ENCODE measurements at regions not wholly inside any gene's neighbourhood (a gene's known extent, or its start where the extent isn't known, plus 50 kb on each side); places are given as distances from the start of the nearest gene placed in this dataset.

DNA sequence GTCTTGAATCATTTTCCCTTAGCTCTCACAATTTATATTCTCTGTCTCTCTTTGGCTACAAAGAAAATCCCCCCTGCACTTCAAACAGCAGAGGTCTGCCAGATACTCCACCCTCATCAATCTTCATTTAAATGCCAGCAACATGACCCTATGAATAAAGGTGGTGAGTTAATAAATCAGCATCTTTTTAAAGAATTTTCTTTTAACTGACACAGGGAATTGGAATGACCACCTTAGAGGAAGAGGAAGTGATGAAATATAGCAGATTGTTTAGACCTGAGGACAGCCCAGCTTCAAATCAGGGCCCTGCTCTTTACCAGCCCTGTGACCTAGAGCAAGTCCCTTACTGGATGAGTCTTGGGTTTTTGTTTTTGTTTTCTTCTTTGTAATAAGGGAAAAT, 223.1 kb upstream of the PAPPA start:
- Histone ChIP-seq H3K9me3 (ENCODE audit: insufficient read depth, low read length, severe bottlenecking) (no peaks in the 10 kb centered on the region), H3K9ac (ENCODE audit: low read depth, low read length) (no peak overlapping the region), H3K27ac (ENCODE audit: low read length) (no peak overlapping the region), H3K4me3 (ENCODE audit: low read depth in 1 of 2, low read length in 2 of 2) (no peak overlapping the region), H3K36me3 (ENCODE audit: insufficient read depth, low read length) (no peaks in the 10 kb centered on the region), H3K27me3 (ENCODE audit: insufficient read depth, low read length, poor library complexity) (no peaks in the 10 kb centered on the region), H3K4me2 (ENCODE audit: insufficient read depth, low read length) (no peak overlapping the region), H2AFZ (ENCODE audit: low read depth, low read length) (no peak overlapping the region), H3K79me2 (ENCODE audit: insufficient read depth, low read length) (no peaks in the 10 kb centered on the region), H4K20me1 (ENCODE audit: insufficient read depth, low read length) (no peaks in the 10 kb centered on the region), H3K4me1 (ENCODE audit: insufficient read depth, low read length) (no peaks in the 10 kb centered on the region)
- TF ChIP-seq EZH2 (IDR thresholded peaks at IDR 0.05; ENCODE audit: borderline replicate concordance, low read depth, low read length, severe bottlenecking) = no peak
- TF ChIP-seq, protein P1, sequence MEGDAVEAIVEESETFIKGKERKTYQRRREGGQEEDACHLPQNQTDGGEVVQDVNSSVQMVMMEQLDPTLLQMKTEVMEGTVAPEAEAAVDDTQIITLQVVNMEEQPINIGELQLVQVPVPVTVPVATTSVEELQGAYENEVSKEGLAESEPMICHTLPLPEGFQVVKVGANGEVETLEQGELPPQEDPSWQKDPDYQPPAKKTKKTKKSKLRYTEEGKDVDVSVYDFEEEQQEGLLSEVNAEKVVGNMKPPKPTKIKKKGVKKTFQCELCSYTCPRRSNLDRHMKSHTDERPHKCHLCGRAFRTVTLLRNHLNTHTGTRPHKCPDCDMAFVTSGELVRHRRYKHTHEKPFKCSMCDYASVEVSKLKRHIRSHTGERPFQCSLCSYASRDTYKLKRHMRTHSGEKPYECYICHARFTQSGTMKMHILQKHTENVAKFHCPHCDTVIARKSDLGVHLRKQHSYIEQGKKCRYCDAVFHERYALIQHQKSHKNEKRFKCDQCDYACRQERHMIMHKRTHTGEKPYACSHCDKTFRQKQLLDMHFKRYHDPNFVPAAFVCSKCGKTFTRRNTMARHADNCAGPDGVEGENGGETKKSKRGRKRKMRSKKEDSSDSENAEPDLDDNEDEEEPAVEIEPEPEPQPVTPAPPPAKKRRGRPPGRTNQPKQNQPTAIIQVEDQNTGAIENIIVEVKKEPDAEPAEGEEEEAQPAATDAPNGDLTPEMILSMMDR (IDR thresholded peaks at IDR 0.05; ENCODE audit: borderline replicate concordance, extremely low read depth, low read length, poor library complexity, severe bottlenecking) = no peak
- ATAC-seq (ENCODE audit: insufficient read depth, low read depth) (no peak), DNase-seq (no peak)

- Histone ChIP-seq H3K4me2 (ENCODE audit: insufficient read depth, low read length) (no peak overlapping the region), H3K79me2 (ENCODE audit: insufficient read depth, low read length) (no peaks in the 10 kb centered on the region), H2AFZ (ENCODE audit: low read depth, low read length) (no peak overlapping the region), H3K4me1 (ENCODE audit: insufficient read depth, low read length) (no peaks in the 10 kb centered on the region), H3K9ac (ENCODE audit: low read depth, low read length) (no peak overlapping the region), H3K9me3 (ENCODE audit: insufficient read depth, low read length, severe bottlenecking) (no peaks in the 10 kb centered on the region), H4K20me1 (ENCODE audit: insufficient read depth, low read length) (no peaks in the 10 kb centered on the region), H3K27me3 (ENCODE audit: insufficient read depth, low read length, poor library complexity) (no peaks in the 10 kb centered on the region), H3K4me3 (ENCODE audit: low read depth in 1 of 2, low read length in 2 of 2) (no peak overlapping the region), H3K36me3 (ENCODE audit: insufficient read depth, low read length) (no peaks in the 10 kb centered on the region), H3K27ac (ENCODE audit: low read length) (no peak overlapping the region)
- TF ChIP-seq EZH2 (IDR thresholded peaks at IDR 0.05; ENCODE audit: borderline replicate concordance, low read depth, low read length, severe bottlenecking) = no peak
- TF ChIP-seq, protein P1 (IDR thresholded peaks at IDR 0.05; ENCODE audit: borderline replicate concordance, extremely low read depth, low read length, poor library complexity, severe bottlenecking) = no peak
- no peak for ATAC-seq (ENCODE audit: insufficient read depth, low read depth)
- no peak for DNase-seq
These were observed 215.1 kb upstream of the PAPPA start for GRCh38 chr9:115938479-115938878.

DNA sequence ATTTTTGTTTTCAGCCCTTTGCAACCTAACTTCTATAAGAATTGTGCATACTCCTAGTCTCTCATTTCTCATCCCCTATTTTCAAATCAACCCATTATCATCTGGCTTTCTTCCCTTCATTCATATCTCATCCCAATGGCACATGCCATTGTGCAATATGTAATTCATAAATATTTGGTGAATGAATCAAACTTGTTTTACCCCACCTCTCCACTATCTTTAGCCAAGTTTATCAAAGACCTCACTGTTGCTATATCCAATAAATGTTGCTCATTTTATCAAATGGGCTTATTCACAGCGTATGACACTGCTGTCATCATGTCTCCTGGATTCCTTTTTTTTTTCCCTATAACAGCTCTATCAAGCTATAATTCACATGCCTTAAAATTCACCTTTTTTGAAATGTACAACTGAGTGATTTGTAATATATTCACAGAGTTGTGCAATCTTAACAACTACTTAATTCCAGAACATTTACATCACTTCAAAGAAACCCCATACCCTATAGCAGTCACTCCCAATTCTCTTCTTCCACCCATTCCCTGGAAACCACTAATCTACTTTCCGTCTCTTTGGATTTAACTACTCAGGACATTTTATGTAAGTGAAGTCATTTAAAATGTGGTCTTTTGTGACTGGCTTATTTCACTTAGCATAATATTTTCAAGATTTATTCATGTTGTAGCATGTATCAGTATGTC, 214.4 kb upstream of the PAPPA start:
- no peak overlapping the region for H3K4me2 ChIP-seq (ENCODE audit: insufficient read depth, low read length)
- TF ChIP-seq EZH2 (IDR thresholded peaks at IDR 0.05; ENCODE audit: borderline replicate concordance, low read depth, low read length, severe bottlenecking) = no peak
- TF ChIP-seq, protein P1 (IDR thresholded peaks at IDR 0.05; ENCODE audit: borderline replicate concordance, extremely low read depth, low read length, poor library complexity, severe bottlenecking) = no peak
- no peaks in the 10 kb centered on the region for H3K9me3 ChIP-seq (ENCODE audit: insufficient read depth, low read length, severe bottlenecking)
- H3K27ac ChIP-seq (ENCODE audit: low read length) = no peak overlapping the region
- no peaks in the 10 kb centered on the region for H3K4me1 ChIP-seq (ENCODE audit: insufficient read depth, low read length)
- no peak overlapping the region for H2AFZ ChIP-seq (ENCODE audit: low read depth, low read length)
- no peak for ATAC-seq (ENCODE audit: insufficient read depth, low read depth)
- no peak overlapping the region for H3K9ac ChIP-seq (ENCODE audit: low read depth, low read length)
- H4K20me1 ChIP-seq (ENCODE audit: insufficient read depth, low read length) = no peaks in the 10 kb centered on the region
- H3K4me3 ChIP-seq (ENCODE audit: low read depth in 1 of 2, low read length in 2 of 2) = no peak overlapping the region
- no peaks in the 10 kb centered on the region for H3K27me3 ChIP-seq (ENCODE audit: insufficient read depth, low read length, poor library complexity)
- H3K79me2 ChIP-seq (ENCODE audit: insufficient read depth, low read length) = no peaks in the 10 kb centered on the region
- H3K36me3 ChIP-seq (ENCODE audit: insufficient read depth, low read length) = no peaks in the 10 kb centered on the region
- no peak for DNase-seq

Measured in DND-41 (cell line).